ENCODE measurements at regions not wholly inside any gene's neighbourhood (a gene's known extent, or its start where the extent isn't known, plus 50 kb on each side); places are given as distances from the start of the nearest gene placed in this dataset.

DNA sequence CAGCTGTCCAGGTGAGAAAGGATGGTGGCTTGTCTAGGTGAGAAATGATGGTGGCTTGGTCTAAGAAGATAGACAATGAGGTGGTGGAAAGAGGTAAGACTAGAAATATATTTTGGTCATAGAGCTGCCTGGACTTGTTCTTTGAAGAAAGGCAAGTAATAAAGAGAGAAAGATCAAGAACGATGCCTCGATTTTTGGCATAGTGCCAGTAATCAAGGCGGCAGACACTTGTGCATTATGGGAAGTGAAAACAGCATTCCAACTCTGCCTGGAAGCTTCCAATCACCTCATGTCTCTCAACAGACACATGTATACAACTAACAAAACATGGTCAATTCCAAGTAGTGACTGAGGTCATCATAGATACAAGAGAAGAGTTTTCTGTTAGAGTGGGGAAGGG lies 423.8 kb upstream of the NRP1 start:
- FAIRE-seq, result no peak
- no peak for DNase-seq (ENCODE audit: insufficient read length, low spot score)
- TF ChIP-seq POU2F2 (IDR thresholded peaks at IDR 0.05; ENCODE audit: low read depth, low read length) (no peak), SPI1 (IDR thresholded peaks at IDR 0.05; ENCODE audit: low read depth, low read length) (no peak), TAF1 (IDR thresholded peaks at IDR 0.05; ENCODE audit: low read depth, low read length) (no peak), POLR2AphosphoS5 (IDR thresholded peaks at IDR 0.05; ENCODE audit: low read depth, low read length) (no peak), PAX5 (IDR thresholded peaks at IDR 0.05; ENCODE audit: insufficient read depth, low read length, severe bottlenecking) (no peak), POLR2A (IDR thresholded peaks at IDR 0.05; ENCODE audit: low read depth, low read length) (no peak)

DNA sequence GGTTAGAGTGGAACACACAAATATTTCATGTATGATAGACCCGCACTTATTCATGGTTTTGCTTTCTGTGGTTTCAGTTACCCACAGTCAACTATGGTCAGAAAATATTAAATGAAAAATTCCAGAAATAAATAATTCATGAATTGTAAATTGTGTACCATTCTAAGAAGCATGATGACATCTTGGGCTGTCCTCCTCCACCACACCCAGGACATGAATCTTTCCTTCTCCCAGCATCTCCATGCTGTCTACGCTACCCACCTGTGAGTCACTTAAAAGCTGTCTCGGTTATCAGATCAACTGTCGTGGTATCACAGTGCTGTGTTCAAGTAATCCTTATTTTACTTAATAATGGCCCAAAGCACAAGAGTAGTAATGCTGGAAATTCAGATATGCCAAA lies 419.6 kb upstream of the NRP1 start:
- no peak for DNase-seq (ENCODE audit: insufficient read length, low spot score)
- no peak for FAIRE-seq
- TF ChIP-seq PAX5 (IDR thresholded peaks at IDR 0.05; ENCODE audit: insufficient read depth, low read length, severe bottlenecking) (no peak), POU2F2 (IDR thresholded peaks at IDR 0.05; ENCODE audit: low read depth, low read length) (no peak), POLR2AphosphoS5 (IDR thresholded peaks at IDR 0.05; ENCODE audit: low read depth, low read length) (no peak), SPI1 (IDR thresholded peaks at IDR 0.05; ENCODE audit: low read depth, low read length) (no peak), TAF1 (IDR thresholded peaks at IDR 0.05; ENCODE audit: low read depth, low read length) (no peak), POLR2A (IDR thresholded peaks at IDR 0.05; ENCODE audit: low read depth, low read length) (no peak)

DNA sequence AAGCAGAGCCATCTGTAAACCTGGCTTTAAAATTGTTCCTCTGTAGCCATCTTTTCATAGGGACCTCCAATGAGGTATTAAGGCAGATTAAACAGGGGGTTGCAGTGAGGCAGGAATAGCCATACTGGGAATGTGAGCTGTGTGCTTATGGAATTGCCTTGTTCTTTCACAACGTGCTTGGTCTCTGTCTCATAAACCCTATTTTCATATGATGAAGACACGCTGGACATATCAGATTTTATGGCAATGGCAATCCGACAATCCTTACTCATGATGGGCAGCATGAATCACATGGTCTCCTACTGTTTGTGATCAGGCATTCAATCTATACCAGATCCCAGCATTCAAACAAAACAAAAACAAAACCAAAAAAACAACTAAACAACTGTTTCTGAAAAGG lies 418.9 kb upstream of the NRP1 start:
- TF ChIP-seq POU2F2 (IDR thresholded peaks at IDR 0.05; ENCODE audit: low read depth, low read length) (no peak), TAF1 (IDR thresholded peaks at IDR 0.05; ENCODE audit: low read depth, low read length) (no peak), SPI1 (IDR thresholded peaks at IDR 0.05; ENCODE audit: low read depth, low read length) (no peak), POLR2A (IDR thresholded peaks at IDR 0.05; ENCODE audit: low read depth, low read length) (no peak), POLR2AphosphoS5 (IDR thresholded peaks at IDR 0.05; ENCODE audit: low read depth, low read length) (no peak)
- FAIRE-seq (no peak), DNase-seq (ENCODE audit: insufficient read length, low spot score) (no peak)

DNA sequence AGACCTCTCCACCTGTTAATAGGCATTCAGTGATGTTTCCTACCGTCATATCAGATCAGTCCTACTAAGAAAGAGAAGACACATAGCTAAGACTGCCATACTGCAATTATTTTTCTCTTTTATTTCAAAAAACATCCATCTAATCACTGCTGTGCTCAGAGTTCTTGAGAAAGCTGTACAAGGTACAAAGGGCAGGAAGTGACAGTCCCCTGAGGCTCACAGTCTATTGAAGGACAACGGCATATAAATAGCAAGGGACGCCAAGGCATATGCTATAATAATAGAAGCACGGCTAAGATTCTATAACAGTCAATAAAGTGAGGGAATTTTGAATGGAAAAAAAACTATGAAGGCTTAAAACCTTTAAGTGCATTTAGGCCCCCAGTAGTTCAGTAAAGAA lies 415.3 kb upstream of the NRP1 start:
- FAIRE-seq (no peak), DNase-seq (ENCODE audit: insufficient read length, low spot score) (no peak)
- no peak for TF ChIP-seq POLR2A (IDR thresholded peaks at IDR 0.05; ENCODE audit: low read depth, low read length)
- TF ChIP-seq TAF1 (IDR thresholded peaks at IDR 0.05; ENCODE audit: low read depth, low read length), result no peak
- no peak for TF ChIP-seq POU2F2 (IDR thresholded peaks at IDR 0.05; ENCODE audit: low read depth, low read length)
- no peak for TF ChIP-seq POLR2AphosphoS5 (IDR thresholded peaks at IDR 0.05; ENCODE audit: low read depth, low read length)
- no peak for TF ChIP-seq SPI1 (IDR thresholded peaks at IDR 0.05; ENCODE audit: low read depth, low read length)
- no peak for TF ChIP-seq PAX5 (IDR thresholded peaks at IDR 0.05; ENCODE audit: insufficient read depth, low read length, severe bottlenecking)

DNA sequence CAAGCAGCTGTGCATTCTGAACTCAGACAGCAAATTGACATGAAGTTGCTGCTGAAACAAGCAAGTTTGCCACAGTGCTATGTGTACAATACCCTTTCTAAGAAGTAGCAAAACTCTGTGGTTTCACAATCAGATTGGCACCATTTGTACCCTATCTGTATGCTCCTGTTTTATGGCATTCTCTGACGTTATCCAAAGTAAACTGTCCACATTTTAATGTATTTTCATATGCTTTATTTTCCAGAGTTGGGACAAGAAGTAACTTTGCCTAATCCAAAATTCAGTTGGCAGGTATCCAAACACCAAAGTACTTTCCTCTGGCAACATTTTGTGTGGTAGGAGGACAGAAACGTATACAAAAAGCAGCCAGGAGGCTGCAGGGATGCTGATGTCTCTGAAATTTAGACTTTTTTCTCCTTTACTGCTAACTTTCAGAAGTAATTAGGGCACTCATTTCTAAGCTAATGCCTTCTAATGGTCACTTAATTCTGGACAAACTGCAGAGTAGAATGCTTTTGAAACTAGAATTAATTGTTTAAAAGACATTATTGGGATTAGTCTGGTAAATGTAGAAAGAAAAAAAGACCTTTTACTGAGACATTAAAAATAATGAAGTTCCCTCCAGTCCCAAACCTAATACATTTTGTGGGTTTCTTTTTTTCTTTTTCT lies 414.7 kb upstream of the NRP1 start:
- FAIRE-seq (no peak), DNase-seq (ENCODE audit: insufficient read length, low spot score) (no peak)
- TF ChIP-seq POU2F2 (IDR thresholded peaks at IDR 0.05; ENCODE audit: low read depth, low read length), result no peak
- TF ChIP-seq SPI1 (IDR thresholded peaks at IDR 0.05; ENCODE audit: low read depth, low read length), result no peak
- no peak for TF ChIP-seq PAX5 (IDR thresholded peaks at IDR 0.05; ENCODE audit: insufficient read depth, low read length, severe bottlenecking)

DNA sequence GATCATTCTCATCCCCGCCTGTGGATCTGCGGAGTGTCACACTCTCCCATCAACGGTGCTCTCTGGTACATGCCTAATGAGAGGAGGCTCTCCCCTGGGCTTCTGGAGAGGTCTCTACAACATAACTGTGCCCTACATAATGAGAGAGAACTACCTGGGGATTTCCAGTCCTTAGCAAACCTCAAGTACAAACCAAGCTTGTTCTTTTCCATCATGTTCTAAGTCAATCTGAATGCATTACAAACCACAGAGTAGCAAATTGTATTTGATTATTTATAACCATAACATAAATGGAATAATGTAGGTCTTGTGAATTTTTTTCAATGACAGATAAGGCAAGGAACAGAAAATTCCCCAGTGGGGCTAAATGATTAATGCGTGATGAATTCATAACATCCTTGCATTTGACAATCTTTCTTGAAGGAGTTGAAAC lies 412.4 kb upstream of the NRP1 start:
- TF ChIP-seq POLR2AphosphoS5 (IDR thresholded peaks at IDR 0.05; ENCODE audit: low read depth, low read length) (no peak), POU2F2 (IDR thresholded peaks at IDR 0.05; ENCODE audit: low read depth, low read length) (no peak), SPI1 (IDR thresholded peaks at IDR 0.05; ENCODE audit: low read depth, low read length) (no peak), POLR2A (IDR thresholded peaks at IDR 0.05; ENCODE audit: low read depth, low read length) (no peak), TAF1 (IDR thresholded peaks at IDR 0.05; ENCODE audit: low read depth, low read length) (no peak), PAX5 (IDR thresholded peaks at IDR 0.05; ENCODE audit: insufficient read depth, low read length, severe bottlenecking) (no peak)
- DNase-seq (ENCODE audit: insufficient read length, low spot score) (no peak), FAIRE-seq (no peak)

DNA sequence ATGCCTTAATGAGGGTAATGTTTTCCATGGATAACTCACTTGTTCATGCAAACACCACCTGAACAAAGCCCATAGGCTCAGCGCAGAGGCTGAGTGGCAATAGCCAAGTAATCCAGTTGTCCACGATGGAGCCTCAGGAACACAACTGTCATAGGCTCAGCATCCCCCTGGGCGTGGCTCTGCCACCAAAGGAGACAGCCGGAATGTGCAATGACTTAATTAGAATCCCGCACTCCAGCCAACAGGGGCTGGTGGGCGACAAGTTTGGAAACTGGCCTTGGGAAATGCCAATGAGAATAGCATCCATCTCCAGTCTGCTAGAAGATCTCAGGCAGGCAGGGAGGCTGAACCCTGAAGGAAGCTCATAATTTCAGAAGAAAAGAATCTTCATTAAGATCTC lies 411.7 kb upstream of the NRP1 start:
- DNase-seq (ENCODE audit: insufficient read length, low spot score) (no peak), FAIRE-seq (no peak)
- TF ChIP-seq POLR2A (IDR thresholded peaks at IDR 0.05; ENCODE audit: low read depth, low read length) (no peak), PAX5 (IDR thresholded peaks at IDR 0.05; ENCODE audit: insufficient read depth, low read length, severe bottlenecking) (no peak), SPI1 (IDR thresholded peaks at IDR 0.05; ENCODE audit: low read depth, low read length) (no peak), TAF1 (IDR thresholded peaks at IDR 0.05; ENCODE audit: low read depth, low read length) (no peak), POLR2AphosphoS5 (IDR thresholded peaks at IDR 0.05; ENCODE audit: low read depth, low read length) (no peak), POU2F2 (IDR thresholded peaks at IDR 0.05; ENCODE audit: low read depth, low read length) (no peak)

DNA sequence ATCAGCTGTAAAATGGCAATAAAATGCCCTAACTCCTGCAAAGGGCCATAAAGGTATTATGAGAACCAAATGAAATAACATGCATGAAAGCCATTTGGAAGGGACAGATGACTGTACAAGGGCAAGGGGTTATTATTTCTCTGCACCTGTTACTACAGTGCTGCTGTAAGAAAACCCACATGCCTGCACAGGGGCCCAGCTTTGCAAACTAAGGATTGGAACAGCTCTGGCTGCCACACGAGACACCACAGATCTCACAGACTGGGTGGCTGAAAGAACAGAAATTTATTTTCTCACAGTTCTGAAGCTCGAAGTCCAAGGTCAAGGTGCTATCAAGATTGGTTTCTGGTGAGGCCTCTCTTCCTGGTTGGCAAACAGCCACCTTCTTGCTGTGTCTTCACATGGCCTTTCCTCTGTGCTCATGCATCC lies 409.0 kb upstream of the NRP1 start:
- no peak for FAIRE-seq
- no peak for TF ChIP-seq POU2F2 (IDR thresholded peaks at IDR 0.05; ENCODE audit: low read depth, low read length)
- no peak for TF ChIP-seq POLR2A (IDR thresholded peaks at IDR 0.05; ENCODE audit: low read depth, low read length)
- no peak for TF ChIP-seq TAF1 (IDR thresholded peaks at IDR 0.05; ENCODE audit: low read depth, low read length)
- no peak for TF ChIP-seq PAX5 (IDR thresholded peaks at IDR 0.05; ENCODE audit: insufficient read depth, low read length, severe bottlenecking)
- no peak for TF ChIP-seq POLR2AphosphoS5 (IDR thresholded peaks at IDR 0.05; ENCODE audit: low read depth, low read length)
- no peak for TF ChIP-seq SPI1 (IDR thresholded peaks at IDR 0.05; ENCODE audit: low read depth, low read length)
- no peak for DNase-seq (ENCODE audit: insufficient read length, low spot score)

DNA sequence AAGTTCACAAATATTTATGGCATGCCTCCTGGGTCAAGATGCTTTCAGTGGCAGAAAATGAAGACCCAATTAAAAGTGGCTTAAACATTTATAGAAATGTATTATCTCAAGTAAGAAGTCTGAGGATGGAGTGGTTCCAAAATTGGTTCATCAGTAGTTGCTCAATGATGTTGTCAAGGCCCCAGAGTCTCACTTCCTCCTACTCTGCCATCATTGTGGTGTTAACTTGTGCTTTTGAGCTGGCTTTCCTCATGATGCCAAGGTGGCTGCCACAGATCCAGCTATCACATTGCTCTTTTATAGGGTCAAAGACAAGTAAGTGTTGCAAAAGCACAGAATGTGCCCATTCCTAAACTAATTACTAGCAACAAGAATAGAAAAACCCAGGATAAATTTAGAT lies 404.6 kb upstream of the NRP1 start:
- no peak for TF ChIP-seq POLR2AphosphoS5 (IDR thresholded peaks at IDR 0.05; ENCODE audit: low read depth, low read length)
- peak; percentile 47; the same call in 1 of the 2 replicates for TF ChIP-seq SPI1 (IDR thresholded peaks at IDR 0.05; ENCODE audit: low read depth, low read length)
- TF ChIP-seq POLR2A (IDR thresholded peaks at IDR 0.05; ENCODE audit: low read depth, low read length), result no peak
- TF ChIP-seq PAX5 (IDR thresholded peaks at IDR 0.05; ENCODE audit: insufficient read depth, low read length, severe bottlenecking), result no peak
- DNase-seq (ENCODE audit: insufficient read length, low spot score) (no peak), FAIRE-seq (no peak)

DNA sequence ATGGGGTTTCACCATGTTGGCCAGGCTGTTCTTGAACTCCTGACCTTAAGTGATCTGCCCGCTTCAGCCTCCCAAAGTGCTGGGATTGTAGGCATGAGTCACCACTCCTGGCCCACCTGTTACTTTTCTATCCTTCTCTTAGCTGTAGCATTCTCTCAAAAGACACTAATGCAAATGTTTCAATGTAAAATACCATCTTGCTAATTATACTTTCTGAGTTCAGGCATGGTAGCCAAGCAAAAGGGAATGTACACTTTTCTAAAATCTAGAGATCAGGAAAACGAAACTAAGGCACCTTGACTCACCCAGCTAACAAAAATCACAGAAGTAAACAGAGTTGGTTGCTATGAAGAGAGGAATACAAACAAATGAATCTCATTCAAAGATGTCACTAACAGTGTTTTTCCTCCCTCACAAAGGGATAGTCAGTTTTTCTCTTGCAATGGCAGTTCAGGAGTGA lies 401.0 kb upstream of the NRP1 start:
- FAIRE-seq, result no peak
- no peak for TF ChIP-seq POU2F2 (IDR thresholded peaks at IDR 0.05; ENCODE audit: low read depth, low read length)
- TF ChIP-seq TAF1 (IDR thresholded peaks at IDR 0.05; ENCODE audit: low read depth, low read length), result no peak
- no peak for TF ChIP-seq POLR2AphosphoS5 (IDR thresholded peaks at IDR 0.05; ENCODE audit: low read depth, low read length)
- TF ChIP-seq POLR2A (IDR thresholded peaks at IDR 0.05; ENCODE audit: low read depth, low read length), result no peak
- no peak for TF ChIP-seq SPI1 (IDR thresholded peaks at IDR 0.05; ENCODE audit: low read depth, low read length)
- TF ChIP-seq PAX5 (IDR thresholded peaks at IDR 0.05; ENCODE audit: insufficient read depth, low read length, severe bottlenecking), result no peak
- DNase-seq (ENCODE audit: insufficient read length, low spot score), result no peak

Data from GM12891 (cell line).